H1 (cell line): ENCODE measurements at regions not wholly inside any gene's neighbourhood (a gene's known extent, or its start where the extent isn't known, plus 50 kb on each side); places are given as distances from the start of the nearest gene placed in this dataset.

Experiments
- CTCF ChIA-PET: fragments of 300-600 bp; sonication (Branson Sonifier 250); formaldehyde crosslinking; loops from one replicate; lab custom pipeline; 2021; ENCODE audit not compliant: partially characterized antibody; lab: Charles Lee
- POLR2A ChIA-PET: fragments of 300-600 bp; sonication (Branson Sonifier 250); formaldehyde crosslinking; loops from one replicate; lab custom pipeline; 2021; ENCODE audit warnings: inconsistent platforms; ENCODE audit not compliant: partially characterized antibody; lab: Charles Lee
- DNase-seq, 2 experiments: peaks; one replicate each; pipeline versions ENCODE4 v3.0.0 to v3.0.0-alpha.2; 2010 to 2022; ENCODE audit warnings: low spot score in 2 of 2, low read depth in 1 of 2, mixed read lengths in 1 of 2
- FAIRE-seq: peaks from 2 replicates; lab custom pipeline; 2011; peaks lifted over from hg19 to GRCh38; lab: Jason Lieb, UNC
- H2AFZ ChIP-seq: 2 replicates; pipeline ENCODE4 v1.8.1; 2012; ENCODE audit warnings: low read length, inconsistent platforms
- H2AK5ac ChIP-seq: 2 replicates; pipeline ENCODE4 v1.6.1; 2013; ENCODE audit warnings: low read depth, low read length
- H2BK120ac ChIP-seq: replicated peaks from 2 replicates; pipeline ENCODE3; 2013; ENCODE audit warnings: low read depth, low read length, inconsistent platforms
- H2BK12ac ChIP-seq: 2 replicates; pipeline ENCODE4 v1.6.1; 2013; ENCODE audit warnings: low read depth, low read length
- H2BK15ac ChIP-seq: 2 replicates; pipeline ENCODE4 v1.6.1; 2013; ENCODE audit warnings: low read length
- H2BK20ac ChIP-seq: 2 replicates; pipeline ENCODE4 v1.6.1; 2013; ENCODE audit warnings: low read length
- H2BK5ac ChIP-seq: 2 replicates; pipeline ENCODE4 v1.6.1; 2013; ENCODE audit warnings: low read depth, low read length
- H3K14ac ChIP-seq: 2 replicates; pipeline ENCODE4 v1.6.1; 2013; ENCODE audit warnings: inconsistent platforms; ENCODE audit not compliant: insufficient read length
- H3K18ac ChIP-seq: 2 replicates; pipeline ENCODE4 v1.6.1; 2013; ENCODE audit warnings: low read length; ENCODE audit errors: extremely low read depth
- H3K23ac ChIP-seq: 2 replicates; pipeline ENCODE4 v1.6.1; 2013; ENCODE audit warnings: inconsistent platforms; ENCODE audit not compliant: insufficient read length
- H3K23me2 ChIP-seq: 2 replicates; pipeline ENCODE4 v1.6.1; 2013; ENCODE audit warnings: low read depth, low read length
- H3K27ac ChIP-seq: 2 replicates; pipeline ENCODE4 v1.6.1; 2011; ENCODE audit warnings: low read depth, low read length, inconsistent platforms
- H3K27me3 ChIP-seq, 4 experiments: replicated peaks in 1 of 4; 1 replicate in 1 of 4; 2 replicates in 3 of 4; pipeline versions ENCODE4 v1.6.1 to v1.8.1; 2011 to 2013; ENCODE audit warnings: low read length in 3 of 4, mild to moderate bottlenecking in 3 of 4, inconsistent platforms in 2 of 4, mixed read lengths in 2 of 4, moderate library complexity in 1 of 4; ENCODE audit not compliant: control insufficient read depth in 3 of 4, insufficient read depth in 3 of 4; ENCODE audit errors: extremely low read depth in 1 of 4
- H3K36me3 ChIP-seq, 4 experiments: 2 replicates each; pipeline versions ENCODE4 v1.6.1 to v1.8.1; 2011 to 2013; ENCODE audit warnings: mild to moderate bottlenecking in 4 of 4, low read length in 3 of 4, moderate library complexity in 2 of 4, control low read depth in 1 of 4, inconsistent platforms in 1 of 4; ENCODE audit not compliant: insufficient read depth in 4 of 4, control insufficient read depth in 2 of 4
- H3K4ac ChIP-seq: replicated peaks from 2 replicates; pipeline ENCODE3; 2013; ENCODE audit warnings: low read length, low read depth, mixed read lengths, inconsistent platforms; ENCODE audit not compliant: insufficient read length
- H3K4me1 ChIP-seq, 4 experiments: replicated peaks in 1 of 4; 1 replicate in 1 of 4; 2 replicates in 3 of 4; pipeline versions ENCODE4 v1.6.1 to v1.8.1; 2011 to 2013; ENCODE audit warnings: low read length in 3 of 4, inconsistent platforms in 2 of 4, mixed read lengths in 1 of 4; ENCODE audit not compliant: insufficient read depth in 4 of 4, control insufficient read depth in 3 of 4
- H3K4me2 ChIP-seq, 2 experiments: 2 replicates each; pipeline versions ENCODE4 v1.6.1 to v1.8.1; 2011 to 2013; ENCODE audit warnings: low read depth in 2 of 2, low read length in 2 of 2, control low read depth in 1 of 2, inconsistent platforms in 1 of 2, mild to moderate bottlenecking in 1 of 2; ENCODE audit not compliant: insufficient read depth in 1 of 2
- H3K4me3 ChIP-seq, 4 experiments: fragments of 200-600, 300-600 bp in 1 of 4; sonication (generic), shearing (Covaris generic), sonication (Bioruptor Twin) in 1 of 4; 2 replicates each; pipeline versions ENCODE4 v1.5.1 to v1.8.1; 2011 to 2016; ENCODE audit warnings: low read length in 4 of 4, low read depth in 3 of 4, control low read depth in 2 of 4, inconsistent platforms in 2 of 4, mild to moderate bottlenecking in 2 of 4, mixed read lengths in 1 of 4, moderate library complexity in 1 of 4; ENCODE audit not compliant: insufficient read depth in 2 of 4; ENCODE audit errors: extremely low read depth in 1 of 4
- H3K56ac ChIP-seq: replicated peaks from 2 replicates; pipeline ENCODE3; 2013; ENCODE audit warnings: low read depth, mild to moderate bottlenecking, mixed read lengths, low read length, inconsistent platforms; ENCODE audit not compliant: insufficient read length
- H3K79me1 ChIP-seq: 2 replicates; pipeline ENCODE4 v1.6.1; 2013; ENCODE audit warnings: low read depth, low read length, control low read depth
- H3K79me2 ChIP-seq, 2 experiments: 2 replicates each; pipeline versions ENCODE4 v1.6.1 to v1.8.1; 2012 to 2013; ENCODE audit warnings: low read length in 2 of 2, mild to moderate bottlenecking in 2 of 2, inconsistent platforms in 1 of 2; ENCODE audit not compliant: insufficient read depth in 2 of 2, control insufficient read depth in 1 of 2
- H3K9ac ChIP-seq, 4 experiments: replicated peaks in 1 of 4; 1 replicate in 1 of 4; 2 replicates in 3 of 4; pipeline versions ENCODE4 v1.6.1 to v1.8.1; 2011 to 2013; ENCODE audit warnings: low read depth in 3 of 4, low read length in 3 of 4, control low read depth in 2 of 4, mild to moderate bottlenecking in 2 of 4, moderate library complexity in 2 of 4, inconsistent platforms in 1 of 4; ENCODE audit errors: extremely low read depth in 1 of 4
- H3K9me3 ChIP-seq, 2 experiments: 2 replicates each; pipeline versions ENCODE4 v1.6.1 to v1.8.1; 2012 to 2013; ENCODE audit warnings: mild to moderate bottlenecking in 2 of 2, moderate library complexity in 2 of 2, control low read depth in 1 of 2, inconsistent platforms in 1 of 2, low read depth in 1 of 2, low read length in 1 of 2, mixed read lengths in 1 of 2; ENCODE audit not compliant: insufficient read depth in 2 of 2
- H4K20me1 ChIP-seq, 2 experiments: replicated peaks in 1 of 2; 2 replicates each; pipeline versions ENCODE3 to v1.8.1; 2011 to 2013; ENCODE audit warnings: inconsistent platforms in 2 of 2, low read length in 2 of 2, mild to moderate bottlenecking in 1 of 2; ENCODE audit not compliant: insufficient read depth in 2 of 2, control insufficient read depth in 1 of 2
- H4K5ac ChIP-seq: 2 replicates; pipeline ENCODE4 v1.6.1; 2013; ENCODE audit warnings: low read length, low read depth, mixed read lengths, inconsistent platforms; ENCODE audit not compliant: insufficient read length
- H4K8ac ChIP-seq: 2 replicates; pipeline ENCODE4 v1.8.0; 2013; ENCODE audit warnings: mild to moderate bottlenecking, moderate library complexity, low read length, inconsistent platforms; ENCODE audit not compliant: insufficient read depth; ENCODE audit errors: extremely low read depth
- H4K91ac ChIP-seq: replicated peaks from 2 replicates; pipeline ENCODE3; 2013; ENCODE audit warnings: low read length, mixed read lengths, inconsistent platforms; ENCODE audit not compliant: insufficient read length
- CBX5 ChIP-seq: fragments of 300-800, 300-1000 bp; sonication (generic); IDR thresholded peaks from 2 replicates; pipeline ENCODE4 v1.7.1; 2016; ENCODE audit warnings: antibody characterized with exemption, low read length, low read depth
- EP300 ChIP-seq, 2 experiments: IDR thresholded peaks; 1 replicate in 1 of 2; 2 replicates in 1 of 2; pipeline ENCODE4 v1.6.1; 2011 to 2012; ENCODE audit warnings: low read depth in 2 of 2, low read length in 2 of 2, mild to moderate bottlenecking in 2 of 2, borderline replicate concordance in 1 of 2, inconsistent platforms in 1 of 2, moderate library complexity in 1 of 2
- PHF8 ChIP-seq: fragments of 200-600 bp; sonication (generic); conservative IDR thresholded peaks from 2 replicates; pipeline ENCODE4 v1.7.1; 2012; ENCODE audit warnings: low read depth, mild to moderate bottlenecking, inconsistent platforms, low read length, moderate library complexity
- SUZ12 ChIP-seq: fragments of 200-600 bp; sonication (generic); IDR thresholded peaks from 2 replicates; pipeline ENCODE4 v1.6.1; 2012; ENCODE audit warnings: mild to moderate bottlenecking, inconsistent platforms, low read length, moderate library complexity, mixed read lengths
- WGBS, 2 experiments: shearing (Covaris generic) in 1 of 2; methylation state at CpG; one replicate each; pipeline versions ENCODE4 v1.1.6 to v1.1.7; 2013 to 2015; ENCODE audit warnings: low lambda C conversion rate in 2 of 2, mixed read lengths in 2 of 2, inconsistent platforms in 1 of 2, low coverage in 1 of 2, missing lambda C conversion rate in 1 of 2; ENCODE audit not compliant: insufficient replicate concordance in 2 of 2, insufficient coverage in 1 of 2, insufficient read length in 1 of 2; ENCODE audit errors: extremely low coverage in 1 of 2, missing lambda C conversion rate in 1 of 2; 5-methylcytosine and 5-hydroxymethylcytosine counted together
- TF ChIP-seq, protein P1 (sequence below): IDR thresholded peaks from 2 replicates; pipeline ENCODE4 v1.6.1; 2012; ENCODE audit warnings: inconsistent platforms

DNA sequence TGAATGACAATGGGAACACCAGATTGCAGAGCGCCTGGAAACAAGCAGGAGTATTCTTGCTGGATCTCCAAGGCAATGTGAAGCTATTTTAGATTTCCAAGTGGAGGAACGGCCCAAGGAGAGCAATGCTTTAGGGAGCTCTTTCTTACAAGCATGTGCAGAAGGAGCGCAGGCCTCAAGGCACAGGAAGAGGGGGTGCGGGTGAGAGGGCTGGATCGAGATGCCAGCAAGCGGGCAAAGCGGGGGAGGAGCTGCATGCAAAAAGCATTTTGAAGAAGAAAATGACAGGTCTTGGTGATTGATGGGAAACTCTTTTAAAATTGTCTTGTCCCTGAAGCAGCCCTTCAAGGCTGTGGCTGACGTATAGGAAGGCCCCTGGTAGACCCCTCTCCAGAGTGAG, 171.9 kb downstream of the QRSL1 start:
- no peak overlapping the region for H3K4me2 ChIP-seq
- H4K5ac ChIP-seq = no peak overlapping the region
- CTCF ChIA-PET = no interaction called here
- H3K27ac ChIP-seq = no peak overlapping the region
- H2BK5ac ChIP-seq = peak overlapping the region; percentile 13; the same call in 1 of the 2 replicates
- H3K9me3 ChIP-seq = peaks cover 2 to 8% of the 10 kb centered on the region in 2 experiments; a peak in 2 of 4 replicates
- H3K18ac ChIP-seq = no peak overlapping the region
- no peak overlapping the region for H2BK20ac ChIP-seq
- H3K23me2 ChIP-seq = no peaks in the 10 kb centered on the region
- no peaks in the 10 kb centered on the region for H3K79me1 ChIP-seq
- peak overlapping the region; percentile 21; the same call in 1 of the 2 replicates for H2BK12ac ChIP-seq
- no peak overlapping the region for H2AK5ac ChIP-seq
- H3K4me3 ChIP-seq = no peak overlapping the region
- H3K23ac ChIP-seq = no peak overlapping the region
- 90% methylated on average over 8 of the region's 8 CpGs; no CpG with 5 or more reads in 1 of the 2 experiments for WGBS, 2 experiments
- H3K56ac ChIP-seq = no peak overlapping the region
- no peaks in the 10 kb centered on the region for H3K36me3 ChIP-seq
- no peak overlapping the region for H2AFZ ChIP-seq
- peaks cover 5 to 17% (median 12%) of the 10 kb centered on the region in 4 experiments; a peak in 6 of 7 replicates for H3K4me1 ChIP-seq
- no peak overlapping the region for H2BK15ac ChIP-seq
- H4K20me1 ChIP-seq = no peaks in the 10 kb centered on the region
- no peak overlapping the region for H4K91ac ChIP-seq
- H3K14ac ChIP-seq = no peak overlapping the region
- POLR2A ChIA-PET = no interaction called here
- H3K4ac ChIP-seq = no peak overlapping the region
- H2BK120ac ChIP-seq = no peak overlapping the region
- no peaks in the 10 kb centered on the region for H3K27me3 ChIP-seq
- DNase-seq (no peak), FAIRE-seq (no peak)
- TF ChIP-seq, protein P1, sequence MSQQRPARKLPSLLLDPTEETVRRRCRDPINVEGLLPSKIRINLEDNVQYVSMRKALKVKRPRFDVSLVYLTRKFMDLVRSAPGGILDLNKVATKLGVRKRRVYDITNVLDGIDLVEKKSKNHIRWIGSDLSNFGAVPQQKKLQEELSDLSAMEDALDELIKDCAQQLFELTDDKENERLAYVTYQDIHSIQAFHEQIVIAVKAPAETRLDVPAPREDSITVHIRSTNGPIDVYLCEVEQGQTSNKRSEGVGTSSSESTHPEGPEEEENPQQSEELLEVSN = peak; percentile 3; the same call in 1 of the 2 replicates
- no peak for TF ChIP-seq PHF8
- no peak for TF ChIP-seq EP300 (IDR thresholded peaks at IDR 0.05; ENCODE audit: borderline replicate concordance in 1 of 2, low read depth in 2 of 2, low read length in 2 of 2)
- no peak for TF ChIP-seq CBX5
- no peak for TF ChIP-seq SUZ12
- H4K8ac ChIP-seq = no peak overlapping the region
- no peaks in the 10 kb centered on the region for H3K79me2 ChIP-seq
- no peak overlapping the region for H3K9ac ChIP-seq
